ENCODE measurements at regions not wholly inside any gene's neighbourhood (a gene's known extent, or its start where the extent isn't known, plus 50 kb on each side); places are given as distances from the start of the nearest gene placed in this dataset.
"Not testable (repeated sequence)": the region's sequence is repeated elsewhere in the genome, so short reads cannot be mapped to it uniquely, and the experiment has no call there.

- H3K4me3 ChIP-seq (ENCODE audit: low read depth, low read length): no peak overlapping the region
- DNase-seq (ENCODE audit: low read depth): no peak
- no peak for TF ChIP-seq CTCF (IDR thresholded peaks at IDR 0.05; ENCODE audit: low read depth, low read length)
- TF ChIP-seq MAX (IDR thresholded peaks at IDR 0.05; ENCODE audit: low read depth, low read length): no peak
- no peak for TF ChIP-seq MYC (IDR thresholded peaks at IDR 0.05; ENCODE audit: low read depth, low read length)
- TF ChIP-seq POLR2A (IDR thresholded peaks at IDR 0.05; ENCODE audit: extremely low read depth, insufficient read length): no peak
These were observed 85.6 kb downstream of the OLFM1 start for GRCh38 chr9:135173066-135173465.

GRCh38 chr9:135174248-135174647, 86.8 kb downstream of the OLFM1 start:
- no peak for DNase-seq (ENCODE audit: low read depth)
- H3K4me3 ChIP-seq (ENCODE audit: low read depth, low read length): no peak overlapping the region
- no peak for TF ChIP-seq CTCF (IDR thresholded peaks at IDR 0.05; ENCODE audit: low read depth, low read length)
- no peak for TF ChIP-seq POLR2A (IDR thresholded peaks at IDR 0.05; ENCODE audit: extremely low read depth, insufficient read length)
- no peak for TF ChIP-seq MAX (IDR thresholded peaks at IDR 0.05; ENCODE audit: low read depth, low read length)
- TF ChIP-seq MYC (IDR thresholded peaks at IDR 0.05; ENCODE audit: low read depth, low read length): no peak

GRCh38 chr9:135174981-135175380, 87.5 kb downstream of the OLFM1 start:
- no peak for DNase-seq (ENCODE audit: low read depth)
- no peak overlapping the region for H3K4me3 ChIP-seq (ENCODE audit: low read depth, low read length)
- no peak for TF ChIP-seq MAX (IDR thresholded peaks at IDR 0.05; ENCODE audit: low read depth, low read length)
- no peak for TF ChIP-seq MYC (IDR thresholded peaks at IDR 0.05; ENCODE audit: low read depth, low read length)
- TF ChIP-seq POLR2A (IDR thresholded peaks at IDR 0.05; ENCODE audit: extremely low read depth, insufficient read length): no peak
- TF ChIP-seq CTCF (IDR thresholded peaks at IDR 0.05; ENCODE audit: low read depth, low read length): no peak

- TF ChIP-seq MYC (IDR thresholded peaks at IDR 0.05; ENCODE audit: low read depth, low read length): no peak
- no peak for TF ChIP-seq CTCF (IDR thresholded peaks at IDR 0.05; ENCODE audit: low read depth, low read length)
- no peak for TF ChIP-seq POLR2A (IDR thresholded peaks at IDR 0.05; ENCODE audit: extremely low read depth, insufficient read length)
- no peak for TF ChIP-seq MAX (IDR thresholded peaks at IDR 0.05; ENCODE audit: low read depth, low read length)
- no peak for DNase-seq (ENCODE audit: low read depth)
- H3K4me3 ChIP-seq (ENCODE audit: low read depth, low read length): no peak overlapping the region
These were observed 88.8 kb downstream of the OLFM1 start for GRCh38 chr9:135176284-135176683.

GRCh38 chr9:135177562-135177961, 90.1 kb downstream of the OLFM1 start:
- DNase-seq (ENCODE audit: low read depth); H3K4me3 ChIP-seq (ENCODE audit: low read depth, low read length): not testable (repeated sequence)

- DNase-seq (ENCODE audit: low read depth): no peak
- no peak overlapping the region for H3K4me3 ChIP-seq (ENCODE audit: low read depth, low read length)
- TF ChIP-seq MYC (IDR thresholded peaks at IDR 0.05; ENCODE audit: low read depth, low read length): no peak
- no peak for TF ChIP-seq MAX (IDR thresholded peaks at IDR 0.05; ENCODE audit: low read depth, low read length)
- TF ChIP-seq POLR2A (IDR thresholded peaks at IDR 0.05; ENCODE audit: extremely low read depth, insufficient read length): no peak
- TF ChIP-seq CTCF (IDR thresholded peaks at IDR 0.05; ENCODE audit: low read depth, low read length): no peak
These were observed 91.0 kb downstream of the OLFM1 start for GRCh38 chr9:135178498-135178897.

Data from NB4 (cell line).